ENCODE measurements at regions not wholly inside any gene's neighbourhood (a gene's known extent, or its start where the extent isn't known, plus 50 kb on each side); places are given as distances from the start of the nearest gene placed in this dataset.

GRCh38 chr13:73477441-73477840 is 418.6 kb downstream of the KLF5 start:
- Mint-ChIP-seq H3K27ac (no peak overlapping the region), H3K36me3 (no peaks in the 10 kb centered on the region), H3K4me3 (no peak overlapping the region), H3K9me3 (no peaks in the 10 kb centered on the region), H3K27me3 (no peaks in the 10 kb centered on the region), H3K4me1 (no peaks in the 10 kb centered on the region)
- CTCF ChIA-PET: no interaction called here
- DNase-seq: no peak

- peaks cover 3% of the 10 kb centered on the region for H3K9me3 Mint-ChIP-seq
- H3K36me3 Mint-ChIP-seq: no peaks in the 10 kb centered on the region
- no peaks in the 10 kb centered on the region for H3K4me1 Mint-ChIP-seq
- H3K27ac Mint-ChIP-seq: no peak overlapping the region
- CTCF ChIA-PET: no interaction called here
- H3K4me3 Mint-ChIP-seq: no peak overlapping the region
- no peaks in the 10 kb centered on the region for H3K27me3 Mint-ChIP-seq
- no peak for DNase-seq
Observed at GRCh38 chr13:73473016-73473415, 414.2 kb downstream of the KLF5 start.

GRCh38 chr13:73467125-73467524 is 408.3 kb downstream of the KLF5 start:
- Mint-ChIP-seq H3K27me3 (no peaks in the 10 kb centered on the region), H3K27ac (no peak overlapping the region), H3K36me3 (no peaks in the 10 kb centered on the region), H3K9me3 (peaks cover 3% of the 10 kb centered on the region), H3K4me3 (no peak overlapping the region), H3K4me1 (no peaks in the 10 kb centered on the region)
- CTCF ChIA-PET: no interaction called here
- no peak for DNase-seq

GRCh38 chr13:73466561-73466960 is 407.8 kb downstream of the KLF5 start:
- Mint-ChIP-seq H3K9me3 (peaks cover 3% of the 10 kb centered on the region), H3K27ac (no peak overlapping the region), H3K36me3 (no peaks in the 10 kb centered on the region), H3K4me3 (no peak overlapping the region), H3K27me3 (no peaks in the 10 kb centered on the region), H3K4me1 (no peaks in the 10 kb centered on the region)
- CTCF ChIA-PET: interaction anchor here (0.6 kb wide), 2 partner anchors 63 to 514 kb away, joined by 3 read pairs; no protein-coding TSS in a partner anchor
- no peak for DNase-seq

GRCh38 chr13:73465617-73465971 is 406.8 kb downstream of the KLF5 start:
- Mint-ChIP-seq H3K36me3 (no peaks in the 10 kb centered on the region), H3K9me3 (peaks cover 3% of the 10 kb centered on the region), H3K4me3 (no peak overlapping the region), H3K4me1 (no peaks in the 10 kb centered on the region), H3K27me3 (no peaks in the 10 kb centered on the region), H3K27ac (no peak overlapping the region)
- DNase-seq: no peak
- CTCF ChIA-PET: no interaction called here

- Mint-ChIP-seq H3K36me3 (no peaks in the 10 kb centered on the region), H3K4me1 (no peaks in the 10 kb centered on the region), H3K4me3 (no peak overlapping the region), H3K9me3 (peaks cover 3% of the 10 kb centered on the region), H3K27ac (no peak overlapping the region), H3K27me3 (no peaks in the 10 kb centered on the region)
- no peak for DNase-seq
- CTCF ChIA-PET: no interaction called here
Observed at GRCh38 chr13:73464758-73465616, 406.2 kb downstream of the KLF5 start.

GRCh38 chr13:73462241-73462640 is 403.4 kb downstream of the KLF5 start:
- CTCF ChIA-PET: no interaction called here
- Mint-ChIP-seq H3K27ac (no peak overlapping the region), H3K4me3 (no peak overlapping the region), H3K27me3 (no peaks in the 10 kb centered on the region), H3K4me1 (no peaks in the 10 kb centered on the region), H3K9me3 (peaks cover 2% of the 10 kb centered on the region), H3K36me3 (no peaks in the 10 kb centered on the region)
- no peak for DNase-seq

GRCh38 chr13:73451221-73452029 is 392.6 kb downstream of the KLF5 start:
- Mint-ChIP-seq H3K27me3 (no peaks in the 10 kb centered on the region), H3K4me3 (no peak overlapping the region), H3K36me3 (no peaks in the 10 kb centered on the region), H3K4me1 (no peaks in the 10 kb centered on the region), H3K9me3 (peaks cover 4% of the 10 kb centered on the region), H3K27ac (no peak overlapping the region)
- DNase-seq: no peak
- CTCF ChIA-PET: no interaction called here

- CTCF ChIA-PET: no interaction called here
- DNase-seq: no peak
- Mint-ChIP-seq H3K27me3 (no peaks in the 10 kb centered on the region), H3K27ac (no peak overlapping the region), H3K36me3 (no peaks in the 10 kb centered on the region), H3K4me3 (no peak overlapping the region), H3K4me1 (no peaks in the 10 kb centered on the region), H3K9me3 (peaks cover 4% of the 10 kb centered on the region)
Observed at GRCh38 chr13:73450583-73450982, 391.8 kb downstream of the KLF5 start.

GRCh38 chr13:73449252-73449651 is 390.4 kb downstream of the KLF5 start:
- Mint-ChIP-seq H3K4me1 (no peaks in the 10 kb centered on the region), H3K4me3 (no peak overlapping the region), H3K36me3 (no peaks in the 10 kb centered on the region), H3K9me3 (peaks cover 5% of the 10 kb centered on the region), H3K27ac (no peak overlapping the region), H3K27me3 (no peaks in the 10 kb centered on the region)
- CTCF ChIA-PET: no interaction called here
- DNase-seq: no peak

- DNase-seq: no peak
- Mint-ChIP-seq H3K36me3 (peaks cover 1% of the 10 kb centered on the region), H3K4me1 (no peaks in the 10 kb centered on the region), H3K9me3 (peaks cover 34% of the 10 kb centered on the region), H3K27ac (no peak overlapping the region), H3K27me3 (no peaks in the 10 kb centered on the region), H3K4me3 (no peak overlapping the region)
- CTCF ChIA-PET: no interaction called here
Observed at GRCh38 chr13:73440296-73440895, 381.6 kb downstream of the KLF5 start.

- Mint-ChIP-seq H3K9me3 (peaks cover 14% of the 10 kb centered on the region), H3K4me1 (peaks cover 2% of the 10 kb centered on the region), H3K27me3 (no peaks in the 10 kb centered on the region), H3K27ac (no peak overlapping the region), H3K4me3 (no peak overlapping the region), H3K36me3 (no peaks in the 10 kb centered on the region)
- CTCF ChIA-PET: no interaction called here
- no peak for DNase-seq
Observed at GRCh38 chr13:73433890-73434289, 375.1 kb downstream of the KLF5 start.

- no peak for DNase-seq
- peaks cover 2% of the 10 kb centered on the region for H3K4me1 Mint-ChIP-seq
- CTCF ChIA-PET: no interaction called here
- H3K9me3 Mint-ChIP-seq: peaks cover 14% of the 10 kb centered on the region
- H3K27ac Mint-ChIP-seq: no peak overlapping the region
- H3K36me3 Mint-ChIP-seq: no peaks in the 10 kb centered on the region
- H3K27me3 Mint-ChIP-seq: no peaks in the 10 kb centered on the region
- no peak overlapping the region for H3K4me3 Mint-ChIP-seq
Observed at GRCh38 chr13:73433458-73433857, 374.7 kb downstream of the KLF5 start.

- no peak overlapping the region for H3K27ac Mint-ChIP-seq
- DNase-seq: no peak
- no peaks in the 10 kb centered on the region for H3K27me3 Mint-ChIP-seq
- CTCF ChIA-PET: no interaction called here
- H3K9me3 Mint-ChIP-seq: peaks cover 3% of the 10 kb centered on the region
- H3K4me3 Mint-ChIP-seq: no peak overlapping the region
- peaks cover 2% of the 10 kb centered on the region for H3K4me1 Mint-ChIP-seq
- no peaks in the 10 kb centered on the region for H3K36me3 Mint-ChIP-seq
Observed at GRCh38 chr13:73429701-73430100, 370.9 kb downstream of the KLF5 start.

- CTCF ChIA-PET: no interaction called here
- Mint-ChIP-seq H3K36me3 (no peaks in the 10 kb centered on the region), H3K4me3 (no peak overlapping the region), H3K4me1 (no peaks in the 10 kb centered on the region), H3K9me3 (peaks cover 3% of the 10 kb centered on the region), H3K27ac (no peak overlapping the region), H3K27me3 (no peaks in the 10 kb centered on the region)
- no peak for DNase-seq
Observed at GRCh38 chr13:73428706-73429105, 369.9 kb downstream of the KLF5 start.

Data from activated naive CD4-positive, alpha-beta T cell treated with anti-CD3 and anti-CD28 coated beads, Interleukin-2, amount 10 ng/mL, durations not matched to agents 7 days and 5 days (primary cell).